PC-9 (cell line): ENCODE measurements at regions not wholly inside any gene's neighbourhood (a gene's known extent, or its start where the extent isn't known, plus 50 kb on each side); places are given as distances from the start of the nearest gene placed in this dataset.

Experiments
- CTCF ChIP-seq: fragments of 200-600 bp; sonication (generic); conservative IDR thresholded peaks from 2 replicates; pipeline ENCODE4 v1.6.1; 2017; ENCODE audit warnings: mixed run types, antibody characterized with exemption, mild to moderate bottlenecking, moderate library complexity
- EZH2 ChIP-seq: fragments of 200-600 bp; sonication (generic); IDR thresholded peaks from 2 replicates; pipeline ENCODE4 v1.8.0; 2017; ENCODE audit warnings: antibody characterized with exemption, low read depth

DNA sequence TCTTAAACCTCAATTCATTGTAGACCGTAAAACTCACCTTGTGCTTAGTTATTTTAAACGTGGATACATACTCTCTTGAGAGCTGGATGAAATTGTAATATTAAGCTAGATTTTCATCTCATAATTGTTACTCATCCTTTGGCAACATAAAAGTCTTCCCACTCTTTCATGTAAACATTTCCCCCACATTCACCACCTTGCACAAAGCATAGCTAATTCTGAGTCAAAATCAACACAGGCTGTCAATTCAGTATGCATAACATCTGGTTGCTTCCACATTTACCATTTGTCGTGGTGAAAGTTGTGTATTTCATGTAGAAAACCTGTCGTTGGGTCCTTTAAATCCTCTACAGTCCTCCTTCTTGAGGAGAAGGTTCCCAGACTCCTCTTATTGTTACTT is 524.6 kb downstream of the OTOL1 start:
- TF ChIP-seq CTCF (no peak), EZH2 (no peak)
